A549 (cell line): ENCODE measurements at regions not wholly inside any gene's neighbourhood (a gene's known extent, or its start where the extent isn't known, plus 50 kb on each side); places are given as distances from the start of the nearest gene placed in this dataset.
"Not testable (repeated sequence)": the region's sequence is repeated elsewhere in the genome, so short reads cannot be mapped to it uniquely, and the experiment has no call there.

Source experiments
- ATAC-seq, 2 experiments: fragments of 200-7000 bp in 1 of 2; fragments of >200 bp in 1 of 2; cut with Nextera tagmentation in 1 of 2; cut with Tn5 transposase in 1 of 2; 3 replicates each; pipeline versions ENCODE4 v1.8.0 to v1.9.1; 2018 to 2020; ENCODE audit warnings: mild to moderate bottlenecking in 1 of 2, moderate library complexity in 1 of 2
- CTCF ChIA-PET: fragments of 300-600 bp; sonication (Branson Sonifier 250); formaldehyde crosslinking; extraction: SDS; loops from one replicate; lab custom pipeline; 2021; ENCODE audit warnings: antibody characterized with exemption, inconsistent platforms; lab: Yijun Ruan, JAX
- POLR2A ChIA-PET: fragments of 350-600 bp; formaldehyde crosslinking; extraction: SDS; loops from one replicate; lab custom pipeline; 2021; ENCODE audit warnings: antibody characterized with exemption, inconsistent platforms; lab: Yijun Ruan, JAX
- DNase-seq, 2 experiments: peaks; one replicate each; pipeline versions ENCODE4 v3.0.0 to v3.0.0-alpha.2; 2011 to 2016; ENCODE audit warnings: low read depth in 1 of 2, low spot score in 1 of 2
- FAIRE-seq: peaks from 2 replicates; lab custom pipeline; 2011; peaks lifted over from hg19 to GRCh38; lab: Jason Lieb, UNC
- H3K27ac ChIP-seq, 2 experiments: fragments of >200 bp; sonication (Bioruptor Twin); formaldehyde crosslinking; 3 replicates each; pipeline ENCODE4 v1.5.1; 2016 to 2017
- H3K4me1 ChIP-seq: fragments of >200 bp; sonication (Bioruptor Twin); formaldehyde crosslinking; 3 replicates; pipeline ENCODE4 v1.6.1; 2016
- H3K4me2 ChIP-seq: fragments of >200 bp; sonication (Bioruptor Twin); formaldehyde crosslinking; 3 replicates; pipeline ENCODE4 v1.6.1; 2016
- H3K4me3 ChIP-seq: fragments of >200 bp; sonication (Bioruptor Twin); formaldehyde crosslinking; 3 replicates; pipeline ENCODE4 v1.5.1; 2016
- H3K9me3 ChIP-seq: fragments of >200 bp; sonication (Bioruptor Twin); formaldehyde crosslinking; 3 replicates; pipeline ENCODE4 v1.6.1; 2016
- CEBPB ChIP-seq, 2 experiments: fragments of >200 bp in 1 of 2; sonication (Bioruptor Twin) in 1 of 2; formaldehyde crosslinking in 1 of 2; IDR thresholded peaks; 2 replicates each; pipeline ENCODE4 v1.6.1; 2012 to 2016
- CHD2 ChIP-seq: fragments of 150-350 bp; IDR thresholded peaks from 2 replicates; pipeline ENCODE4 v1.6.1; 2014; ENCODE audit warnings: low read length; ENCODE audit not compliant: partially characterized antibody
- CHD4 ChIP-seq: fragments of 200-600 bp; sonication (generic); IDR thresholded peaks from 2 replicates; pipeline ENCODE4 v1.6.1; 2016; ENCODE audit warnings: antibody characterized with exemption, mild to moderate bottlenecking, borderline replicate concordance
- ELK1 ChIP-seq: fragments of 150-350 bp; IDR thresholded peaks from 2 replicates; pipeline ENCODE4 v1.6.1; 2014; ENCODE audit warnings: low read depth, mild to moderate bottlenecking, low read length
- EP300 ChIP-seq, 2 experiments: fragments of >200 bp; sonication (Bioruptor Twin); formaldehyde crosslinking; IDR thresholded peaks; 2 replicates in 1 of 2; 3 replicates in 1 of 2; pipeline ENCODE4 v1.6.1; 2016 to 2017
- FOSB ChIP-seq: fragments of 250-450 bp; sonication (Bioruptor Pico); IDR thresholded peaks from 2 replicates; pipeline ENCODE4 v1.5.0; 2020; ENCODE audit warnings: mild to moderate bottlenecking, moderate library complexity
- FOSL2 ChIP-seq, 2 experiments: fragments of 450-650 bp in 1 of 2; fragments of >200 bp in 1 of 2; sonication (Bioruptor Twin) in 1 of 2; formaldehyde crosslinking; IDR thresholded peaks; 2 replicates each; pipeline versions ENCODE4 v1.5.0 to v1.6.1; 2016 to 2020; ENCODE audit warnings: mild to moderate bottlenecking in 1 of 2, moderate library complexity in 1 of 2
- GATA3 ChIP-seq: IDR thresholded peaks from 2 replicates; pipeline ENCODE4 v1.6.1; 2012; ENCODE audit warnings: borderline replicate concordance
- HDAC2 ChIP-seq: fragments of 200-600 bp; sonication (generic); IDR thresholded peaks from 2 replicates; pipeline ENCODE4 v1.6.1; 2016
- HEYL ChIP-seq: fragments of 250-450 bp; sonication (Bioruptor Pico); IDR thresholded peaks from 2 replicates; pipeline ENCODE4 v1.8.0; 2021; ENCODE audit warnings: mild to moderate bottlenecking, moderate library complexity
- KDM5A ChIP-seq: fragments of 200-600 bp; sonication (generic); IDR thresholded peaks from 2 replicates; pipeline ENCODE4 v1.6.1; 2016; ENCODE audit warnings: antibody characterized with exemption, mild to moderate bottlenecking
- POLR2AphosphoS2 ChIP-seq: conservative IDR thresholded peaks from 2 replicates; pipeline ENCODE4 v1.6.1; 2012; ENCODE audit warnings: low read length, improper control_type of control experiment, inconsistent platforms
- RFX5 ChIP-seq: fragments of 450-650 bp; IDR thresholded peaks from 2 replicates; pipeline ENCODE4 v1.7.1; 2014; ENCODE audit warnings: antibody characterized with exemption, mild to moderate bottlenecking, moderate library complexity
- RNF2 ChIP-seq: fragments of 200-600 bp; sonication (generic); IDR thresholded peaks from 2 replicates; pipeline ENCODE4 v1.6.1; 2016; ENCODE audit warnings: low read depth, mild to moderate bottlenecking, antibody characterized with exemption, moderate library complexity, borderline replicate concordance
- SMC3 ChIP-seq: fragments of >200 bp; sonication (Bioruptor Twin); formaldehyde crosslinking; IDR thresholded peaks from 3 replicates; pipeline ENCODE4 v1.6.1; 2018; ENCODE audit warnings: inconsistent platforms
- SREBF2 ChIP-seq: fragments of 450-650 bp; IDR thresholded peaks from 2 replicates; pipeline ENCODE4 v1.6.1; 2014; ENCODE audit warnings: mild to moderate bottlenecking, moderate library complexity
- TFCP2L1 ChIP-seq: fragments of 250-450 bp; sonication (Bioruptor Pico); IDR thresholded peaks from 2 replicates; pipeline ENCODE4 v1.5.0; 2021; ENCODE audit warnings: mild to moderate bottlenecking
- WGBS: methylation state at CpG from one replicate; pipeline ENCODE4 v1.1.6; 2017; ENCODE audit errors: missing lambda C conversion rate; 5-methylcytosine and 5-hydroxymethylcytosine counted together
- TF ChIP-seq, protein P1 (sequence below): IDR thresholded peaks from 2 replicates; pipeline ENCODE4 v1.6.1; 2012

- CTCF ChIA-PET, result no interaction called here
- FAIRE-seq (no peak), DNase-seq (peak in 1 of 2 experiments; percentile 43), ATAC-seq (no peak; a peak in 1 of 6 replicates)
- WGBS, result 8% methylated on average over 4 of the region's 4 CpGs
- H3K27ac ChIP-seq, result no peak overlapping the region
- no peaks in the 10 kb centered on the region; the same call in 2 of the 3 replicates for H3K9me3 ChIP-seq
- POLR2A ChIA-PET, result no interaction called here
- no peaks in the 10 kb centered on the region for H3K4me1 ChIP-seq
- no peak overlapping the region for H3K4me3 ChIP-seq
- no peak overlapping the region for H3K4me2 ChIP-seq
- TF ChIP-seq EP300 (IDR thresholded peaks at IDR 0.05) (no peak), RFX5 (no peak), RNF2 (no peak), POLR2AphosphoS2 (no peak)
- TF ChIP-seq, protein P1, sequence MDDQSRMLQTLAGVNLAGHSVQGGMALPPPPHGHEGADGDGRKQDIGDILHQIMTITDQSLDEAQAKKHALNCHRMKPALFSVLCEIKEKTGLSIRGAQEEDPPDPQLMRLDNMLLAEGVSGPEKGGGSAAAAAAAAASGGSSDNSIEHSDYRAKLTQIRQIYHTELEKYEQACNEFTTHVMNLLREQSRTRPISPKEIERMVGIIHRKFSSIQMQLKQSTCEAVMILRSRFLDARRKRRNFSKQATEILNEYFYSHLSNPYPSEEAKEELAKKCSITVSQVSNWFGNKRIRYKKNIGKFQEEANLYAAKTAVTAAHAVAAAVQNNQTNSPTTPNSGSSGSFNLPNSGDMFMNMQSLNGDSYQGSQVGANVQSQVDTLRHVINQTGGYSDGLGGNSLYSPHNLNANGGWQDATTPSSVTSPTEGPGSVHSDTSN, result no peak
Measured at GRCh38 chr12:25701290-25701689, 148.2 kb upstream of the LMNTD1 start.

DNA sequence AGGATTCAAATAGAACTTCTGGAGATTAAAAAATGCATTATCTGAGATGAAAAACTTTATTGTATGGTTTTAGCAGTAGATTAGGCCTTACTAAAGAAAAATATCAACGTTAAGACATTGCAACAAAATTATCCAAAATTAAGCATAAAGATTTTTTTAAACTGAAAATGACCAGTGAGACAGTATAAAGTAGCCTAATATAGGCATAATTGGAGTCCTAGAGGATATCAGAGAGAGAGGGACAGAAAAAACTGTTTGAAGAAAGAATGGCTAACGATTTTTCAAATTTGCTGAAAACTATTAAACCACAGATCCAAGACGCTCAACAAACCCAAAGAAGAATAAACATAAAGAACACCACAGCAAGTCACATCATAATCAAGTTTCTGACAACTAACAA lies 149.5 kb upstream of the LMNTD1 start:
- H3K4me1 ChIP-seq, result no peaks in the 10 kb centered on the region
- H3K9me3 ChIP-seq, result peaks cover 4% of the 10 kb centered on the region; the same call in 2 of the 3 replicates
- no peak overlapping the region for H3K4me2 ChIP-seq
- no peak for TF ChIP-seq SREBF2
- TF ChIP-seq CHD2, result no peak
- no peak for TF ChIP-seq GATA3
- no peak for TF ChIP-seq EP300 (IDR thresholded peaks at IDR 0.05)
- no peak for TF ChIP-seq SMC3
- TF ChIP-seq CHD4, result no peak
- no peak for TF ChIP-seq TFCP2L1 (CRISPR knock-in tag)
- no peak for DNase-seq
- no peak overlapping the region for H3K4me3 ChIP-seq
- ATAC-seq, result no peak
- POLR2A ChIA-PET, result no interaction called here
- H3K27ac ChIP-seq, result no peak overlapping the region
- no peak for FAIRE-seq
- CTCF ChIA-PET, result no interaction called here
- 30% methylated on average over 3 of the region's 3 CpGs for WGBS

DNA sequence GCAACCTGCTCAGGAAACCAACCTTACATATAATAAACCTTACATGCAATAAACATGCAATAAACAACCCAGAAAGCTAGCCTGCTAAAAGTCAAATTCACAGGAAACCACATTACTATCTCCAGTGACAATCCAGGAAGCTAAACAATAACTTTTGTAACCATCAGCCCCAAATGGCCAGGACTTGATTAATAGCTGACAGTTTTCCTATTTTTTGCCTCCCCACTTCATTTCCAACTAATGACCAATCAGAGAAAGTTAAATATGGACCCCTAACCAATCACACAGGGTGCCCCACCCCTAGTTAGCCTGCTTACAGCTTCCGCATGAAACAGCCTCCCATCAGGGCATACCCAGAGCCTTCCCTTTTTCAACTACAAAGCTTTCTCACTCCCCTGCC lies 152.2 kb upstream of the LMNTD1 start:
- Histone ChIP-seq H3K4me1 (no peaks in the 10 kb centered on the region), H3K9me3 (peaks cover 4% of the 10 kb centered on the region; the same call in 2 of the 3 replicates), H3K4me2 (no peak overlapping the region), H3K27ac (no peak overlapping the region), H3K4me3 (no peak overlapping the region)
- FAIRE-seq (peak; percentile 7), DNase-seq (no peak), ATAC-seq (no peak)
- ChIA-PET CTCF (interaction anchor here (0.9 to 1.5 kb wide), 2 partner anchors 13 to 47 kb away, joined by 3 read pairs; no protein-coding TSS in a partner anchor), POLR2A (no interaction called here)
- WGBS, result no CpG with 5 or more reads among the region's 1 CpG
- no peak for TF ChIP-seq CEBPB (IDR thresholded peaks at IDR 0.05)
- TF ChIP-seq FOSB (CRISPR knock-in tag), result no peak
- TF ChIP-seq RNF2, result no peak
- TF ChIP-seq KDM5A, result no peak
- TF ChIP-seq HDAC2, result no peak
- no peak for TF ChIP-seq ELK1
- no peak for TF ChIP-seq FOSL2 (IDR thresholded peaks at IDR 0.05)
- no peak for TF ChIP-seq FOSL2 (CRISPR knock-in tag; IDR thresholded peaks at IDR 0.05)
- no peak for TF ChIP-seq HEYL (CRISPR knock-in tag)

DNA sequence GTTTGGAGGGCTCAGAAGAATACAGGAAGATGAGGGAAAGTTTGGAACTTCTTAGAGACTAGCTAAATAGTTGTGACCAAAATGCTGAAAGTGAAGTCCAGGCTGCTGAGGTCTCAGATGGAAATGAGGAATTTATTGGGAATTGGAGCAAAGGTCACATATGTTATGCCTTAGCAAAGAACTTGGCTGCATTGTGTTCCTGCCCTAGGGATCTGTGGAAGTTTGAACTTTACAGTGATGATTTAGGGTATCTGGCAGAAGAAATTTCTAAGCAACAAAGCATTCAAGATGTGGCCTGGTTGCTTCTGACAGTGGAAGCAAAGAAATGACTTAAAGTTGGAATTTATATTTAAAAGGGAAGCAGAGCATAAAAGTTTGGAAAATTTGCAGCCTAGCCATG lies 153.6 kb upstream of the LMNTD1 start:
- FAIRE-seq, result not testable (repeated sequence)

More for the DNA sequence above, 153.6 kb upstream of the LMNTD1 start:
- H3K27ac ChIP-seq, H3K9me3 ChIP-seq, H3K4me3 ChIP-seq, ATAC-seq, DNase-seq, POLR2A ChIA-PET, CTCF ChIA-PET, H3K4me2 ChIP-seq, H3K4me1 ChIP-seq: not testable (repeated sequence)
